GM12891 (cell line): ENCODE measurements at regions not wholly inside any gene's neighbourhood (a gene's known extent, or its start where the extent isn't known, plus 50 kb on each side); places are given as distances from the start of the nearest gene placed in this dataset.

Source experiments
- POLR2A ChIP-seq: IDR thresholded peaks from 2 replicates; pipeline ENCODE4 v1.6.1; 2011; ENCODE audit warnings: low read depth, low read length, control low read depth
- POLR2AphosphoS5 ChIP-seq: IDR thresholded peaks from 2 replicates; pipeline ENCODE4 v1.6.1; 2011; ENCODE audit warnings: low read depth, low read length, control low read depth

GRCh38 chr21:28186604-28187003, 806.1 kb downstream of the LTN1 start:
- no peak for TF ChIP-seq POLR2AphosphoS5
- TF ChIP-seq POLR2A, result no peak
